GM23248 (cell line): ENCODE measurements at regions not wholly inside any gene's neighbourhood (a gene's known extent, or its start where the extent isn't known, plus 50 kb on each side); places are given as distances from the start of the nearest gene placed in this dataset.

Experiments used
- EZH2 ChIP-seq: fragments of 200-600 bp; sonication (generic); IDR thresholded peaks from 2 replicates; pipeline ENCODE4 v1.6.1; 2018; ENCODE audit warnings: antibody characterized with exemption, mild to moderate bottlenecking; ENCODE audit not compliant: insufficient read depth, poor library complexity, severe bottlenecking
- EZH2phosphoT487 ChIP-seq: fragments of 200-600 bp; sonication (generic); IDR thresholded peaks from 2 replicates; pipeline ENCODE4 v1.6.1; 2018; ENCODE audit warnings: antibody characterized with exemption, moderate library complexity, mild to moderate bottlenecking, low read depth; ENCODE audit not compliant: insufficient read depth

- TF ChIP-seq EZH2 (no peak), EZH2phosphoT487 (no peak)
Observed at GRCh38 chr1:112841825-112842224, 114.2 kb downstream of the SLC16A1 start.
